K562 (cell line): ENCODE measurements at regions not wholly inside any gene's neighbourhood (a gene's known extent, or its start where the extent isn't known, plus 50 kb on each side); places are given as distances from the start of the nearest gene placed in this dataset.

Experiments used
- ATAC-seq: fragments of 200-7000 bp; cut with Tn5 transposase; 3 replicates; pipeline ENCODE4 v1.9.1; 2020; ENCODE audit warnings: moderate library complexity
- BruUV-seq: library from RNA; stranded (reverse); fragments of 400-500 nt; replicated peaks from 2 replicates; lab custom pipeline; 2021; lab: Mats Ljungman, UMichigan
- CTCF ChIA-PET: fragments of 300-600 bp; formaldehyde crosslinking; extraction: SDS; loops from one replicate; lab custom pipeline; 2021; ENCODE audit warnings: low intra/inter-chr PET ratio; lab: Yijun Ruan, JAX
- POLR2A ChIA-PET: fragments of 300-600, 350-650 bp; sonication (Branson Sonifier 250); formaldehyde crosslinking; extraction: SDS; loops from one replicate; lab custom pipeline; 2021; ENCODE audit warnings: antibody characterized with exemption, inconsistent platforms; lab: Yijun Ruan, JAX
- DNase-seq, 4 experiments: peaks; one replicate each; pipeline versions ENCODE4 v3.0.0 to v3.0.0-alpha.2; 2011 to 2018; ENCODE audit warnings: low spot score in 3 of 4, mixed read lengths in 3 of 4; ENCODE audit errors: extremely low read depth in 1 of 4
- FAIRE-seq: peaks from 2 replicates; lab custom pipeline; 2011; peaks lifted over from hg19 to GRCh38; lab: Jason Lieb, UNC
- H2AFZ ChIP-seq: 2 replicates; pipeline ENCODE4 v1.6.0; 2011; ENCODE audit warnings: low read depth, low read length, control low read depth, inconsistent platforms
- H3K27ac ChIP-seq: fragments of 200-600 bp; 3 replicates; pipeline ENCODE4 v1.8.0; 2011; ENCODE audit warnings: low read depth, mild to moderate bottlenecking, control low read depth, inconsistent platforms, low read length, moderate library complexity, mixed read lengths; ENCODE audit errors: extremely low read depth
- H3K27me3 ChIP-seq, 2 experiments: fragments of 300-600 bp in 1 of 2; 2 replicates in 1 of 2; 3 replicates in 1 of 2; pipeline versions ENCODE4 v1.6.0 to v1.8.0; 2011; ENCODE audit warnings: inconsistent platforms in 2 of 2, low read length in 2 of 2, mild to moderate bottlenecking in 1 of 2, mixed read lengths in 1 of 2, moderate library complexity in 1 of 2; ENCODE audit not compliant: control insufficient read depth in 2 of 2, insufficient read depth in 2 of 2
- H3K36me3 ChIP-seq: fragments of 300-600 bp; 3 replicates; pipeline ENCODE4 v1.8.0; 2011; ENCODE audit warnings: mild to moderate bottlenecking, low read length, inconsistent platforms; ENCODE audit not compliant: control insufficient read depth, insufficient read depth
- H3K4me1 ChIP-seq, 2 experiments: fragments of 200-600 bp in 1 of 2; replicated peaks in 1 of 2; 2 replicates in 1 of 2; 3 replicates in 1 of 2; pipeline versions ENCODE4 v1.5.1 to v1.8.0; 2011; ENCODE audit warnings: inconsistent platforms in 2 of 2, low read length in 2 of 2, mild to moderate bottlenecking in 1 of 2, mixed read lengths in 1 of 2, moderate library complexity in 1 of 2; ENCODE audit not compliant: control insufficient read depth in 2 of 2, insufficient read depth in 2 of 2
- H3K4me2 ChIP-seq: 2 replicates; pipeline ENCODE4 v1.6.1; 2011; ENCODE audit warnings: low read length, control low read depth, inconsistent platforms, mixed read lengths; ENCODE audit not compliant: insufficient read depth
- H3K4me3 ChIP-seq: fragments of 200-600 bp; sonication (generic), shearing (Covaris generic); 2 replicates; pipeline ENCODE4 v1.5.1; 2016; ENCODE audit warnings: control low read depth, inconsistent platforms
- H3K79me2 ChIP-seq: fragments of 200-600 bp; 3 replicates; pipeline ENCODE4 v1.8.0; 2011; ENCODE audit warnings: low read length, inconsistent platforms; ENCODE audit not compliant: control insufficient read depth, insufficient read depth
- H3K9ac ChIP-seq, 2 experiments: 2 replicates each; pipeline versions ENCODE4 v1.6.0 to v1.6.1; 2011; ENCODE audit warnings: low read depth in 2 of 2, low read length in 2 of 2, control low read depth in 1 of 2, inconsistent platforms in 1 of 2, mild to moderate bottlenecking in 1 of 2, mixed read lengths in 1 of 2; ENCODE audit not compliant: insufficient read depth in 1 of 2
- H3K9me1 ChIP-seq: one replicate; pipeline ENCODE4 v1.6.0; 2011; ENCODE audit warnings: inconsistent platforms, mild to moderate bottlenecking, low read length, moderate library complexity; ENCODE audit not compliant: control insufficient read depth, insufficient read depth
- H3K9me3 ChIP-seq: replicated peaks from 2 replicates; pipeline ENCODE4 v1.5.1; 2011; ENCODE audit warnings: low read depth, low read length, inconsistent platforms; ENCODE audit not compliant: control insufficient read depth, insufficient read depth
- H4K20me1 ChIP-seq: replicated peaks from 2 replicates; pipeline ENCODE4 v1.6.1; 2011; ENCODE audit warnings: low read length, inconsistent platforms, mixed read lengths; ENCODE audit not compliant: control insufficient read depth, insufficient read depth
- ARHGAP35 ChIP-seq: fragments of 450-650 bp; IDR thresholded peaks from 2 replicates; pipeline ENCODE4 v1.6.1; 2018; ENCODE audit not compliant: partially characterized antibody
- CTCF ChIP-seq, 3 experiments: IDR thresholded peaks in 2 of 3; conservative IDR thresholded peaks in 1 of 3; 2 replicates each; pipeline ENCODE4 v1.5.1; 2011 to 2012; ENCODE audit warnings: low read length in 3 of 3, mild to moderate bottlenecking in 3 of 3, control low read depth in 2 of 3, improper control_type of control experiment in 1 of 3, inconsistent platforms in 1 of 3, low read depth in 1 of 3, mixed read lengths in 1 of 3, moderate library complexity in 1 of 3; ENCODE audit not compliant: insufficient read depth in 2 of 3
- ELF2 ChIP-seq: fragments of 250-450 bp; sonication (Bioruptor Pico); IDR thresholded peaks from 2 replicates; pipeline ENCODE4 v1.5.0; 2021; ENCODE audit warnings: mild to moderate bottlenecking
- FOXJ3 ChIP-seq: sonication (generic); formaldehyde crosslinking; IDR thresholded peaks from 2 replicates; pipeline ENCODE4 v1.4.0; 2020; ENCODE audit warnings: mild to moderate bottlenecking, missing genetic modification reagents
- GTF2B ChIP-seq: IDR thresholded peaks from 2 replicates; pipeline ENCODE4 v1.6.1; 2011; ENCODE audit not compliant: insufficient read length; ENCODE audit errors: extremely low read depth
- GTF2F1 ChIP-seq: IDR thresholded peaks from 2 replicates; pipeline ENCODE4 v1.6.1; 2011; ENCODE audit warnings: low read depth, low read length, improper control_type of control experiment
- MITF ChIP-seq: IDR thresholded peaks from 2 replicates; pipeline ENCODE4 v1.6.1; 2014; ENCODE audit warnings: antibody characterized with exemption
- MYBL2 ChIP-seq, 2 experiments: fragments of 450-650 bp in 1 of 2; sonication (generic) in 1 of 2; formaldehyde crosslinking in 1 of 2; IDR thresholded peaks; 2 replicates each; pipeline versions ENCODE4 v1.6.1 to v1.8.1; 2017 to 2022; ENCODE audit warnings: borderline replicate concordance in 1 of 2, inconsistent platforms in 1 of 2, low read depth in 1 of 2, mild to moderate bottlenecking in 1 of 2, missing genetic modification reagents in 1 of 2, moderate library complexity in 1 of 2
- PHB ChIP-seq: fragments of 250-450 bp; sonication (Bioruptor Pico); IDR thresholded peaks from 2 replicates; pipeline ENCODE4 v1.5.0; 2021
- RBM25 ChIP-seq: fragments of 200-400 bp; formaldehyde crosslinking; IDR thresholded peaks from 2 replicates; pipeline ENCODE4 v1.6.1; 2018; ENCODE audit warnings: low read length, low read depth, moderate library complexity; ENCODE audit not compliant: severe bottlenecking
- SETDB1 ChIP-seq: IDR thresholded peaks from one replicate; pipeline ENCODE4 v1.6.1; 2012; ENCODE audit warnings: low read length, control low read depth, inconsistent platforms
- SIX5 ChIP-seq, 2 experiments: IDR thresholded peaks; 2 replicates each; pipeline ENCODE4 v1.6.1; 2011; ENCODE audit warnings: low read length in 2 of 2, borderline replicate concordance in 1 of 2, low read depth in 1 of 2, mild to moderate bottlenecking in 1 of 2, moderate library complexity in 1 of 2; ENCODE audit not compliant: insufficient read depth in 1 of 2
- TCF15 ChIP-seq: fragments of 250-450 bp; sonication (Bioruptor Pico); IDR thresholded peaks from 2 replicates; pipeline ENCODE4 v1.8.0; 2022; ENCODE audit warnings: moderate library complexity, mild to moderate bottlenecking, inconsistent platforms
- ZBTB9 ChIP-seq: fragments of 450-650 bp; formaldehyde crosslinking; IDR thresholded peaks from 2 replicates; pipeline ENCODE4 v1.4.0; 2020; ENCODE audit warnings: mild to moderate bottlenecking, moderate library complexity
- WGBS: fragments of 100-300 bp; shearing (Covaris generic); methylation state at CpG from one replicate; pipeline ENCODE4 v1.1.6; 2016; ENCODE audit warnings: low coverage, mixed read lengths; ENCODE audit not compliant: insufficient coverage; ENCODE audit errors: missing lambda C conversion rate; 5-methylcytosine and 5-hydroxymethylcytosine counted together
- in situ Hi-C: fragments of 300-500 bp; cut with MboI; formaldehyde crosslinking; loops from 4 replicates; pipeline ENCODE4 v1.15.0; 2018; ENCODE audit warnings: inconsistent platforms, mixed read lengths
- intact Hi-C: fragments of 100-400 bp; cut with micrococcal nuclease; formaldehyde crosslinking; loops from 2 replicates; pipeline ENCODE4 v1.14.2; 2022

- TF ChIP-seq CTCF (IDR thresholded peaks at IDR 0.05 in 2 of 3, conservative IDR thresholded peaks at IDR 0.05 in 1 of 3; ENCODE audit: insufficient read depth in 2 of 3, low read depth in 1 of 3, low read length in 3 of 3) (peak in 2 of 3 experiments; percentile 27; a peak in 1 of 6 replicates), MYBL2 (IDR thresholded peaks at IDR 0.05; ENCODE audit: low read depth) (no peak), MYBL2 (CRISPR knock-in tag; IDR thresholded peaks at IDR 0.05; ENCODE audit: borderline replicate concordance) (no peak), FOXJ3 (CRISPR knock-in tag) (no peak), TCF15 (CRISPR knock-in tag) (no peak)
Observed at GRCh38 chr4:180828455-180829018, 1414.7 kb upstream of the TENM3 start (continued).

- Histone ChIP-seq H3K9me3 (no peaks in the 10 kb centered on the region), H3K4me3 (no peak overlapping the region), H3K27me3 (no peaks in the 10 kb centered on the region), H3K9me1 (no peaks in the 10 kb centered on the region), H3K27ac (no peak overlapping the region), H3K36me3 (no peaks in the 10 kb centered on the region), H3K4me1 (no peaks in the 10 kb centered on the region), H3K4me2 (no peak overlapping the region), H2AFZ (no peak overlapping the region), H3K9ac (no peak overlapping the region), H3K79me2 (no peaks in the 10 kb centered on the region), H4K20me1 (no peaks in the 10 kb centered on the region)
- WGBS: 0% methylated on average over 3 of the region's 3 CpGs
- ChIA-PET POLR2A (no interaction called here), CTCF (no interaction called here)
- FAIRE-seq: no peak
- ATAC-seq: no peak
- no TSS peak for BruUV-seq
- in situ Hi-C loops: no loop called here
- intact Hi-C loops: no loop called here
- no peak for DNase-seq
- no peak for TF ChIP-seq RBM25
- no peak for TF ChIP-seq ARHGAP35
- no peak for TF ChIP-seq ELF2 (CRISPR knock-in tag)
- TF ChIP-seq SIX5 (IDR thresholded peaks at IDR 0.05; ENCODE audit: borderline replicate concordance in 1 of 2, insufficient read depth in 1 of 2, low read depth in 1 of 2, low read length in 2 of 2): no peak
- no peak for TF ChIP-seq ZBTB9 (CRISPR knock-in tag)
- TF ChIP-seq GTF2F1: no peak
- no peak for TF ChIP-seq MITF
- no peak for TF ChIP-seq PHB (CRISPR knock-in tag)
- no peak for TF ChIP-seq GTF2B
- TF ChIP-seq SETDB1: no peak
Observed at GRCh38 chr4:180832073-180832472, 1411.1 kb upstream of the TENM3 start.
